ENCODE measurements at regions not wholly inside any gene's neighbourhood (a gene's known extent, or its start where the extent isn't known, plus 50 kb on each side); places are given as distances from the start of the nearest gene placed in this dataset.

GRCh38 chr11:70535191-70535971 is 137.1 kb downstream of the CTTN start:
- DNase-seq (ENCODE audit: low read depth), result no peak

- DNase-seq (ENCODE audit: low read depth), result no peak
These were observed 137.9 kb downstream of the CTTN start for GRCh38 chr11:70536051-70536877.

GRCh38 chr11:70537576-70538571 is 139.5 kb downstream of the CTTN start:
- no peak for DNase-seq (ENCODE audit: low read depth)

DNA sequence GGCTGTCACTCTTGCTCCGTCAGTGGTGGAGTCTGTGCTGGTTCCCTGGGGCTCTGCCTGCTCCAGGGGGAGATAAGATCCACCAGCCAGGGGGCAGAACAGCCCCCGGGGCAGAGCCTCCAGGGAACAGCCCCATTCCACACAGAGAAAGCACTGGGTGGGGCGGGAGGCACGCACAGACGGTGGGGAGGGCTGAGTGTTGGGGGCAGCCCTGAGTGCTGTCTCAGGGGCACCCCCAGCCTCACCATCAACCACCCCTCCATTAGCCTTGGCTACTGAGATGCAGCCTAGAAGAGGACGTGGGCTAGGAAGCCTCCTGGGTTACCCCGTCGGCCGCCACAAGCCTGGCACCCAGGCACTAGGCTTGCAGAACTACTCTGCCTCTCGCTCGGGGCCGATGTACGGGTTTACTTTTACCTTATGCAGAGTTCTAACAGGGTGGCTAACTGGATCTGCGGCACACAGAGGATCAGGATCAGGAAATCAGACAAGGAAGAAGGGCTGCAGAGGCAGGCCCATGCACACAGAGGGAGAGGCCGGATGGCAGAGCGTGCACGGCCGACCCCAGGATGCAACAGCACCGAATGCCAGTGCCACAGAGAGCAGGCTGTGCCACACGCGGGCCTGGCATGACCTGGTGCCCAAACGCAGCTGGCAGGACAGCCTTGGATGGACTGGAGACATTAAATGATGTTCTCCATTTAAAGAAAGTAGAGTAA is 140.5 kb downstream of the CTTN start:
- no peak for DNase-seq (ENCODE audit: low read depth)

DNA sequence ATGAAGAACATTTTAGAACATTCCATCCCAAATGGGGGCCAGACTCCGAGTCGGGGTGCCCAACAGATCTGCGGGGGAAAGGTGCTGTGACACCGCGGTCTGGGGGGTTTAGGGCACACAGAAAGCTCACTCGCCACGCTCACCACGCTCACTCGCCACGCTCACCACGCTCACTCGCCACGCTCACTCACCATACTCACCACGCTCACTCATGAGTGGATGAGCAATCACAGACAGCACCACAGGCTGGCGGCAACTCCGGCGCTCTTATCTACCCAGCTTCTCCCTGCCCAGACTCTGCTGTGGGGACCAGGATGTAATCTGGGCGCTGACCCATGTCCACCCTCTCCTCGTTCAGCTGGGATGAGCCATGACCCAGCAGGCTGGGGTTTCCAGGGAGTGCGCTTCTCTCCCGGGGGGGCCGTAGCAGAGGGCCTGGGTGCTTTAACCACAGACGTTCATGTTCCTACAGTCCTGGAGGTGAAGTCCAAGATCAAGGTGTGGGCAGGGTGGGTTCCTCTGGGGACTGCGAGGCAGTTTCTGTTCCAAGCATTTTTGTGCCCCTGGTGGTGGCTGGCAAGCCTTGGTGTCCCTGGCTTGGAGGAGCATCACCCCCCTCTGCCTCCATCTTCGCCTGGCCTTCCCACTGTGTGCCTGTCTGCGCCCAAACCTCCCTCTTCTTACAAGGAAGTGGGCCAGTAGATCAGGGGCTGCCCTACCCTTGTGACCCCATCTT is 141.2 kb downstream of the CTTN start:
- DNase-seq (ENCODE audit: low read depth), result no peak

DNA sequence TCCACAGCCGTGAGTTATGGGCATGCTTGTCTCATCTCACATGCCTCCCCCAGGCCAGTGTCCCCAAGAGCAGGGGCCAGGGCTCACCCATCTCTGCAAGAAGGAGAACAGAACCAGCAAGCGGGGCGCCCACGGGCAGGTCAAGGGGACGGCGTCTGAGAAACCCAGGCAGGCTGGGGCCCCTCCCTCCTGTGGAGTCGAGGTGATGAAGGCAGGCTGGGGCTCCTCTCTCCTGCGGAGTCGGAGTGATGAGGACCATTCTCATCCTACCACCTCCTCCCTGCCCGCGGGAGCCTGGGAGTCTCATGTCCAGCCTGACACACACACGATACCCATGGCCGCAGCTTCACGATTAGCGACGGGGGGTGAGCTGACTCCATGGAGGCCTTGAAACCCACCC is 141.9 kb downstream of the CTTN start:
- no peak for DNase-seq (ENCODE audit: low read depth)

DNA sequence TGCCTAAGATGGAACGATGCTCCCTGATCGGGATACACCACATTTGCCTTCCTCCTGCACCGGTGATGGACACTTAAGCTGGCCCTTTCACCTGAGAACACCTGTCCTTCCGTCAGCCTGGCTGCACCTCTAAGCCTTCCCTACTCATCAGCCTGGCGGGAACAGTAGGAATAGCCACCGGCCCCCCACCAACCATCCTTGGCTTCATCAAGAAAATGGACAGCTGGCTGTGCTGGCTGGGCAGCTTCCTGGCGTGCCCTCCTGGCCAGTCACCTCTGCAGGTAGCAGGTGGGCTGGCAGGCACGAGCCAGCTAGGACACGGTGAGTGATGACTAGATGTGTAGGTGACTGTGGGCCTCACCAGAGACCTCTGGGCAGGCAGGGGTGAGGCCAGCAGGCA is 142.8 kb downstream of the CTTN start:
- DNase-seq (ENCODE audit: low read depth), result no peak

DNA sequence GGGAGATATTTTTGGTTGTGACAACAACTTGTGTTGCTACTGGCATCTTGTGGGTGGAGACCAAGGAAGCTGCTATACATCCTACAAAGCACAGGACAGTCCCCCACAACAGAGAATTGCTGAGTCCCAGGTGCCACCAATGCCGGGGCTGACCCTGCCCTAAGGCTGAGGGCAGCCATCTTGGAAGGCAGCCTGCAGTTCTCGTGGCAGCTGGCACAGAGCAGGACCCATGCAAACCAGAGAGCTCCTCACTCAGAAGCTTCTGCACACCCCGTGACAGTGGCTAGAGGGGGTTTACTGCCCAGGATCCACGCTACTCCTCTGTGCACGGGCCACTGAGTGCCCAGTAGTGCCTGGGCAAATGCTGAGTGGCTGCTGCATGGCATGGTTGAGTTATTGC is 143.4 kb downstream of the CTTN start:
- DNase-seq (ENCODE audit: low read depth), result no peak

- no peak for DNase-seq (ENCODE audit: low read depth)
These were observed 144.1 kb downstream of the CTTN start for GRCh38 chr11:70542406-70542805.

GRCh38 chr11:70542811-70543210 is 144.5 kb downstream of the CTTN start:
- DNase-seq (ENCODE audit: low read depth), result no peak

DNA sequence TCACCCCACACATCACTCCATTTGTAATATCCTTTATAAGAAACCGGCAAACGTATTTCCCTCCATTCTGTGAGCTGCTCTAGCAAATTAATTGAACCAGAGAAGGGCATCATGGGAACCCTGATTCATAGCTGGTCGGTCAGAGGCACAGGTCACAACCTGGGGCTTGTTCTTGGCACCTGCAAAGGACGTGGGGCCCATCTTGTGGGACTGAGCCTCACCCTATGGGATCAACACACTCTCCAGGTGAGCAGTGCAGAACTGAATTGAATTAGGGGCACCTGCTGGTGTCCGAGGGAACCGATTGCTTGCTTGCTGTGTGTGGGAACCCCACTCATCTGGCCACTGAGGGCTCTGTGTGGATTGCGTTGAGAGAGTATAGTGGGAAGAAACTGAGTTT is 145.3 kb downstream of the CTTN start:
- DNase-seq (ENCODE audit: low read depth), result no peak

- DNase-seq (ENCODE audit: low read depth), result no peak
These were observed 145.9 kb downstream of the CTTN start for GRCh38 chr11:70544067-70544773.

- DNase-seq (ENCODE audit: low read depth), result no peak
These were observed 146.7 kb downstream of the CTTN start for GRCh38 chr11:70544774-70545609.

DNA sequence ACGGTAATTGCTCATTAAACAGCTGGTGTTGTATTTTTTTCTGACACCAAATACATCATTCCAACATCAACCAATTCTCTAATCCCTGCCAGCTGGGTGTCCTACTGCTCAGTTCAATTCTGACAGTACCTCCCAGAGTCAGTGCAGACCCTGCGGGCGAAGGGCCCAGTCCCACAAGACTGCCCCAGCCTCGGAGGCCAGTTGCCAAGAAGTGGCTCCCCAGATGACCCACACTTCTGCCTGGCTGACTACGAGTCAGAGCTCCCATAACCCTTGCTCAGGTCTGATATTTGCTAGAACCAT is 147.2 kb downstream of the CTTN start:
- no peak for DNase-seq (ENCODE audit: low read depth)

DNA sequence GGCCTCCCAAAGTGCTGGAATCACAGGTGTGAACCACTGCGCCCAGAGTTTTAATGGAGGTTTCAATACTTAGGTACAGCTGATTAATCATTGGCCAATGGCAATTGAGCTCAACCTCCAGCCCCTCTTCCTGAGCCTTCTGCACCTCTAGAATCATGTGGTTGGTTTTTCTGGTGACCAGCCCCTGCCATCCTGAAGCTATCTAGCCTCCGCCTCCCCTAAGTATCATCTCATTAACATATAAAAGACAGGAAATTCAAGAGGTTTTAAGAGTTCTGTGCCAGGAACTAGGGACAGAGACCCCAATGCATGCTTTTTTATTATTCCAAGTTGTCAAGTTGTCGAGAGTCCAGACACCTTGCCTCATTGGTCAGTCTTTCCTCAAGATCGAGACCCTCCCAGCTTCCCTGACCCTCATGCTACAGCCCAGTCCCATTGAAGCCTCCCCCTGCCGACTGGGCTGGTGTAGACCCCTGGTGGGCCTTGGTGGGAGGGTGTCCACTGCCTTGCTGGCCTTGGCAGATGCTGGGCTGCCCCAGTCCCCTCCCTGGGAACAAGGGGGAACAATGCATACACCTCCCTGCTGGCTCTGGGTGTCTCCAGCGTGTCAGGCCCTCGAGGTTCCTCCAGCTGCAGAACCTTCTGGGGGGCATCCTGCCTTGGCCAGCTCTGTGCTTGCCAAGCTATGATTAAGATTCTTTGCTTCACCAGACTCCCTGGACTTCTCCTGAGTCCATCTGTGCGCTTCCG is 148.0 kb downstream of the CTTN start:
- DNase-seq (ENCODE audit: low read depth), result no peak

GRCh38 chr11:70547386-70547785 is 149.1 kb downstream of the CTTN start:
- no peak for DNase-seq (ENCODE audit: low read depth)

DNA sequence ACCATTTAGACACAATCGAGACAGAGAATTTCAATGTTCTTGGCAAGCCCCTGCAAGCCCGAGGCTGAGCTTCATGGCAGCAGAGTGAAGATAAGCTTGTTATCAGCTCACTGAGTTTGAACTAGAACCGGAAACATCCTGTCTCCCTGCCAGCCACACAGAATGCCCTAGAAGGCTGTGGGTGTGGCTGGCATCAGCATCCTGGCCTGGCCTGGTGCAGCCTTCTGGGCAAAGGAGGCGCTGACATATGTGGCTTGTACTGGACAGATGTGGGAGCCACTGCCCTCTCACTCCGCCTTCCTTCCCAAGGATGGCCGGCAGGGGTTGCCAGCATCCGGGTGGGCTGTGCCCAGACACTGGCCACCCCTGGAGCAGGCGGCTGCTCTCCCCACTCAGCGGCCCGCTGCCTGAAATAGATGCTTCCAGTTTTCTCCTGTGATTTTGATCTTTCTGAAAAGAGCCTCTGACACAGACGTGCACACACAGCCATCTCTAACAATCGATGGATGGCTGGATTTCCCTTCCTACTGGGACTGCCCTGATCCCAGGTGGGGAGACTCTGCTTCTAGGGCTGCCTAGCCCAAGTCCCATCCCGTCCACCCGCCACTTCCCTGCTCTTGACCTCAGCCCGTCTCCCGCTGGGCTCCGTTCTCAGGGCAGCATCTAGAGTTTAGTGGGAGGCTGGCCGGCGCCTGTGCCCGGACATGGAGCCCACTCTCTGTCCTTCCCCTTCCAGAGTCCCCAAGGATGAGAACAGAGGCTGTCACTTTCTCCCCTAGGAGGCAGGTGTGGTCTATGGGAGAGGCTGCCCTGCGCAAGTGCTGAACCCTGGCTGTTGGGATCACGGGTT is 149.7 kb downstream of the CTTN start:
- DNase-seq (ENCODE audit: low read depth), result no peak

DNA sequence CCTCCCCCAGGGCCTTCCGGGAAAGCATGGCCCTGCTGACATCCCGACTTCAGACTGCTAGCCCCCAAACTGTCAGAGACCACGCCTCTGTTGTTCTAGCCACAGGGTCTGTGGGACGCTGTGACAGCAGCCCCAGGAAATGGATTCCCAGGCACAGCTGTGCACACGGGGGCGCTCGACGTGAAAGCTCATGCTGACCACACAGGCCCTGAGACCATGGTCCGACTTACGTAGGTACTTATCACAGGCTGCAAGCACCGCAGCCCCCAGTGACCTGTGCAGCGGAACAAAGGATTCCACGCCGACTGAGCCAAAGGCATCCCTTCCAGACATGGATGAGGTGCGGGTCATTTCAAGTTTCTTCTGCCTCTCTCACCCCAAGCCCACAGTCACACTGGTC is 150.6 kb downstream of the CTTN start:
- no peak for DNase-seq (ENCODE audit: low read depth)

Data from stimulated activated CD8-positive, alpha-beta memory T cell treated with anti-CD3 and anti-CD28 coated beads, Interleukin-12 subunit alpha, Interleukin-12 subunit beta, amount 100 ng/mL, for 1 hour (primary cell).